ENCODE measurements at regions not wholly inside any gene's neighbourhood (a gene's known extent, or its start where the extent isn't known, plus 50 kb on each side); places are given as distances from the start of the nearest gene placed in this dataset.

DNA sequence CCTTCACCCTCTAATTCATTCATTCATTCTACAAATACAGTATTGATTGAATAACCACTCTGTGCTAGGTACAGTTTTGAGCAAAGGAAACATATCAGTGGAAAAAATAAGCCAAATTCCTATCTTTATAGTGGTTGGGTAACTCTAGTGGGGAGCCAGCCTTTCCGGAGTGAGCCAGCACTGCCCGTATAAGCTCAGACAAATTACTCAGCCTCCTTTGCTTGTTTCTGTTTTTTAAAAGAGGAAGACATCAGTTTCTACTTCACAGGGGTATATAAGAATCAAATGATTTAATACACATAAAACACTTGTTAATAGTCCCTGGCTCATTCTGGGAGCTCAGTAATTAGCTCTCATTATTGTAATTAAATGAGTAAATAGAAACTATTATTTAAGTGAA lies 238.2 kb upstream of the MAD2L1 start:
- TF ChIP-seq EZH2 (IDR thresholded peaks at IDR 0.05; ENCODE audit: low read depth) (no peak), CTCF (conservative IDR thresholded peaks at IDR 0.05) (no peak)
